ENCODE measurements at regions not wholly inside any gene's neighbourhood (a gene's known extent, or its start where the extent isn't known, plus 50 kb on each side); places are given as distances from the start of the nearest gene placed in this dataset.

DNA sequence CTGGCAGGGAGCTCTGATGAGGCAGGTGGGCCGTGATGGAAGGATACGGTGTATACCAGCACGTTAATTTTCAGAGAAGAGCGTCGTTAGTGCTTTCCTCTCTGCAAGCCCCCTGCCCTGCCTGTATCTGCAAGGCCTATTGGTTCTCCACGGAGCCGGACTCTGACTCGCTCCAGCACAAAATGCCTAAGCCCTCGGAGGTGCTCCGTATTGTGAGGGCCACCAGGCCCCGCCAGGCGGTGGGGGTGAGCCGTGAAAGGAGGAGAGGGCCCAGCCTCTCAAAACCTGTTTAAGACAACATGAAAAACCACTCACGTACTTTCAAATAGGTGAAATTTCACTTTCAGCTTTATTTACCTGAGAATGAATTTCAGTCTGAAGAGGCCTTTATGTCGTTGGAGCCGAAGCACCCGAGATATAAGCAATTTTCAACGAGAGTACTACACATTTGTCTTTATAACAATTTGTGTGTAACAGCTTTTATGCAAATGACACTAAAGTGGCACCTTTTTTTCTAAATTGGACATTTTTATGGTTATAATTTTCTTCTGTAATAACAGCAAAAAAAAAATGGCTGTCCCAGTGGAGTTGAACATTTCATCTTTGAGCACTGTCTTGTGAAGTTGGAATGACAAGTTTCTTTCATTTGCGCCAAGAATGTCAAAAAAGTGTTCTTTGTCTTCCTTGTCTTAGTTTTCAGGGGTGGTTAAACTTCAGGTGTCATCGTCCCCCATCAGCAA lies 749.5 kb downstream of the VRK1 start:
- no peaks in the 10 kb centered on the region for H3K36me3 ChIP-seq (ENCODE audit: insufficient read depth, low read length)
- TF ChIP-seq CTCF (IDR thresholded peaks at IDR 0.05; ENCODE audit: insufficient read depth, low read depth, low read length) (no peak), EZH2 (IDR thresholded peaks at IDR 0.05; ENCODE audit: insufficient read depth, low read length) (no peak)
- H3K27me3 Mint-ChIP-seq (ENCODE audit: low read depth, unreplicated experiment) = peaks cover 17% of the 10 kb centered on the region
- no peaks in the 10 kb centered on the region for H3K36me3 Mint-ChIP-seq (ENCODE audit: low read depth, unreplicated experiment)
- no peak overlapping the region for H3K27ac Mint-ChIP-seq (ENCODE audit: unreplicated experiment)
- no peaks in the 10 kb centered on the region for H4K20me1 ChIP-seq (ENCODE audit: insufficient read depth, low read length)
- H3K9me3 ChIP-seq (ENCODE audit: insufficient read depth, low read depth, low read length) = peaks cover 2% of the 10 kb centered on the region
- no peak overlapping the region for H3K9ac ChIP-seq (ENCODE audit: low read length)
- H2AFZ ChIP-seq (ENCODE audit: low read depth, low read length) = no peak overlapping the region
- no peaks in the 10 kb centered on the region for H3K4me1 Mint-ChIP-seq (ENCODE audit: low read depth, unreplicated experiment)
- H3K27me3 ChIP-seq (ENCODE audit: insufficient read depth, low read length) = no peaks in the 10 kb centered on the region
- no peaks in the 10 kb centered on the region for H3K9me3 Mint-ChIP-seq (ENCODE audit: unreplicated experiment)
- FAIRE-seq (no peak), DNase-seq (ENCODE audit: low read depth) (no peak)
- no peak overlapping the region for H3K27ac ChIP-seq (ENCODE audit: low read depth, low read length)
- H3K4me3 Mint-ChIP-seq (ENCODE audit: unreplicated experiment) = no peak overlapping the region
- H3K4me3 ChIP-seq (ENCODE audit: insufficient read depth, low read depth, low read length) = no peak overlapping the region
- no peaks in the 10 kb centered on the region for H3K79me2 ChIP-seq (ENCODE audit: insufficient read depth, low read length)
- H3K4me2 ChIP-seq (ENCODE audit: low read length) = no peak overlapping the region
- no peaks in the 10 kb centered on the region for H3K4me1 ChIP-seq (ENCODE audit: insufficient read depth, low read length)

GRCh38 chr14:97550463-97550862 lies 753.3 kb downstream of the VRK1 start:
- Mint-ChIP-seq H3K4me3 (ENCODE audit: unreplicated experiment) (no peak overlapping the region), H3K9me3 (ENCODE audit: unreplicated experiment) (no peaks in the 10 kb centered on the region)
- FAIRE-seq = no peak

More at GRCh38 chr14:97550463-97550862, 753.3 kb downstream of the VRK1 start:
- H3K4me1 ChIP-seq (ENCODE audit: insufficient read depth, low read length) = no peaks in the 10 kb centered on the region
- TF ChIP-seq CTCF (IDR thresholded peaks at IDR 0.05; ENCODE audit: insufficient read depth, low read depth, low read length) (no peak), EZH2 (IDR thresholded peaks at IDR 0.05; ENCODE audit: insufficient read depth, low read length) (no peak)
- H3K27me3 ChIP-seq (ENCODE audit: insufficient read depth, low read length) = no peaks in the 10 kb centered on the region
- peaks cover 5% of the 10 kb centered on the region for H3K9me3 ChIP-seq (ENCODE audit: insufficient read depth, low read depth, low read length)
- no peaks in the 10 kb centered on the region for H3K4me1 Mint-ChIP-seq (ENCODE audit: low read depth, unreplicated experiment)
- H3K9ac ChIP-seq (ENCODE audit: low read length) = no peak overlapping the region
- no peaks in the 10 kb centered on the region for H3K36me3 Mint-ChIP-seq (ENCODE audit: low read depth, unreplicated experiment)
- no peaks in the 10 kb centered on the region for H4K20me1 ChIP-seq (ENCODE audit: insufficient read depth, low read length)
- DNase-seq (ENCODE audit: low read depth) = no peak
- H3K27ac Mint-ChIP-seq (ENCODE audit: unreplicated experiment) = no peak overlapping the region
- H3K79me2 ChIP-seq (ENCODE audit: insufficient read depth, low read length) = no peaks in the 10 kb centered on the region
- no peaks in the 10 kb centered on the region for H3K36me3 ChIP-seq (ENCODE audit: insufficient read depth, low read length)
- H2AFZ ChIP-seq (ENCODE audit: low read depth, low read length) = no peak overlapping the region
- peaks cover 21% of the 10 kb centered on the region for H3K27me3 Mint-ChIP-seq (ENCODE audit: low read depth, unreplicated experiment)
- no peak overlapping the region for H3K4me2 ChIP-seq (ENCODE audit: low read length)
- H3K4me3 ChIP-seq (ENCODE audit: insufficient read depth, low read depth, low read length) = no peak overlapping the region
- no peak overlapping the region for H3K27ac ChIP-seq (ENCODE audit: low read depth, low read length)

Measured in astrocyte (in vitro differentiated cells and primary cell).